T47D (cell line): ENCODE measurements at regions not wholly inside any gene's neighbourhood (a gene's known extent, or its start where the extent isn't known, plus 50 kb on each side); places are given as distances from the start of the nearest gene placed in this dataset.

Experiments used
- DNase-seq, 2 experiments: peaks; one replicate each; pipeline versions ENCODE4 v3.0.0 to v3.0.0-alpha.2; 2011 to 2012; ENCODE audit warnings: low read depth in 1 of 2, low spot score in 1 of 2
- JUND ChIP-seq: IDR thresholded peaks from 2 replicates; pipeline ENCODE4 v1.6.1; 2012; ENCODE audit warnings: low read depth
- in situ Hi-C: cut with HindIII; loops from 2 replicates; pipeline ENCODE4 v1.10.0; 2016; ENCODE audit warnings: low sequenced_read_pairs, low pct_unique_long_range_greater_than_20kb

- in situ Hi-C loops, result no loop called here
Measured at GRCh38 chr3:178054471-178054870, 481.8 kb upstream of the KCNMB2 start.

DNA sequence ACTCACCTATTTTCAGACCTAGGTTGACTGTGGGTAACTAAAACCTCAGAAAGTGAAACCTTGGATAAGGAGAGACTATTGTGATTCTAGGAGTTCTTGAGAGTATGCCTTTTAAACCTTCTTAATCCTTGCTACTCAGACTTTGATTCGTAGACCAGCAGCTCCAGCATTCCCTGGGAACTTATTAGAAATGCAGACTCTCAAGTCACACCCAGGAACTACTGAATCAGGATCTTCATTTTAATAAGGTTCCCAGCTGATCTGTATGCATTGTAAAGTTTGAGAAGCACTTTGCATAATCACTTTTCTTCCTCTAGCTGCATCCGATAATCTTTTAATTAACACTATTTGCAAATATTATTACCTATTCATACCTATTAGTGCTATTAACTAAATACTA, 480.3 kb upstream of the KCNMB2 start:
- no peak for TF ChIP-seq JUND
- in situ Hi-C loops, result no loop called here
- DNase-seq, result no peak

More at GRCh38 chr3:178054471-178054870, 481.8 kb upstream of the KCNMB2 start:
- TF ChIP-seq JUND, result no peak
- DNase-seq, result no peak

- TF ChIP-seq JUND, result no peak
- in situ Hi-C loops, result no loop called here
- DNase-seq, result no peak
Measured at GRCh38 chr3:178056868-178057267, 479.4 kb upstream of the KCNMB2 start.

DNA sequence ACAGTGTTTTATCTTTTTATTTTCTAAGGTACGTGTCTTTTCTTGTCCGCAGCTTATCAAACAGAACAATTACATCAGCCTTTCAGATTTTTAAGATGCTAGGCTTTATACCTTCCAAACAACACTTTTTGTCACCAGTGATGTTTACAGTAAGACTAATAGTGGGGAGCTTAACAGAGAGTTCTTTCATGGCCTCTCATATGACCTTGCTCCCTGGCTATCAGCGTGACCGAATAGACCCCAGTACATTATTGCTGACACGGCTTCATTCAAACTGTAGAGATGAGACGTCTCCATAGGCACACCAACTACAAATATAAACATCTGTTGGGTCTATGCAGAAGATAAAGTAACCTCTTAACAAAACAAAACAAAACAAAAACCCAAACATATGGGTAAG, 477.6 kb upstream of the KCNMB2 start:
- in situ Hi-C loops, result no loop called here
- no peak for DNase-seq
- no peak for TF ChIP-seq JUND

DNA sequence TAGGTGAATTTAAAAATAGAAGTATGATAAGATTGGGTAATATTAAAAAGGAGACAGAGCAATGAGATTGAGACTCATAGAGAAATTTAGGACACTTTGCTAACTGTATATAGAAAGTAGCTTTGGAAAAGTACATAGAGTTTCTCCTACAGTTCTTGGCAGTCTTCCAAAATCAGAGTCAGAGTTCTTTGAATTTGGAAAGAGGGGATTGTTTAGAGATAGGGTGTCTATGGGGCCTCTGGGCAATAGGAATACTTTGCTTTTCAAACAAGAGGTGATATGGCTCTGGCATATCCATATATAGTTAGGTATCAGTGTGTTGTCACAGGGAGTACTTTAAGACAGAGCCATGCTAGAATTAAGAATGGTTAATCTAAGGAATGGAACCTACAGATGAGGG, 477.1 kb upstream of the KCNMB2 start:
- DNase-seq, result no peak
- in situ Hi-C loops, result no loop called here
- no peak for TF ChIP-seq JUND

DNA sequence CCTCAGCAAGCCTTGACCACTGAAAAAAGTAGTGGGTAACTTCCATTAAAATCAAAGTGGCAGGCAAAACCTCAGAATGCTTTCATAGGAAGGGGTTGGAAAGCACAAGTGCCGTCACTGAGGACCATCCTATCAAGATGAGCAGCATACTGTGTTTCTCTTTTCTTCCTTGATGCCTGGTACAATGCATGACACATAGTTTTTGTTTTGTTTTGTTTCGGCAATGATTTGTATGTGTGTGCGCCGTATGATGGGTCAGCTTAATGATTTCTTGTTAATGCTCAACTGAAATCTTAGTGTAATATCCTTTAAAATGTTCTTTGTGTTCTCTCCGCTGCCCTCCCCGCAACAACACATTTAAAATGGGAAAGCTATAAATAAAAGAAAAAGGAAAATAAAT, 476.4 kb upstream of the KCNMB2 start:
- in situ Hi-C loops, result no loop called here
- TF ChIP-seq JUND, result no peak
- no peak for DNase-seq

GRCh38 chr3:178060407-178060806, 475.8 kb upstream of the KCNMB2 start:
- DNase-seq, result no peak
- TF ChIP-seq JUND, result no peak
- in situ Hi-C loops, result no loop called here

DNA sequence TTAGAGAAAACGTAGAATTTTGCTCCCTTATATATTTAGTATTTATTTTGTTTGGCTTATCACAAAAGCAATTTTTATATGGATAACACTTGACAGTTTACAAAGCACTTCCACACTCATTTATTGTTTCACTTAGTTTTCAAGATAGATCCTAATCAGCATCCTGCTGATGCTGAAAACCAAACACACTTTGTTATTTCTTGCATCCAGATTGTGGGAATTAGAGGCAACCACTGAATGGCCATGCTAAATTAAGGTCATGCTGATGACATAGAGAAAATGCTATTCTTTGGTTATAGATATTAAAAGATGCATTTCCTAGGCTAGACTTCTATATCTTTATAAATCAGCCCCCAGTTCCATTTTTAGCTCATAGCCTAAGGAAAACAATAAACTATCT, 474.1 kb upstream of the KCNMB2 start:
- no peak for TF ChIP-seq JUND
- in situ Hi-C loops, result no loop called here
- no peak for DNase-seq

- DNase-seq, result no peak
- no peak for TF ChIP-seq JUND
Measured at GRCh38 chr3:178063461-178063860, 472.8 kb upstream of the KCNMB2 start.

GRCh38 chr3:178067721-178068120, 468.5 kb upstream of the KCNMB2 start:
- TF ChIP-seq JUND, result no peak
- no peak for DNase-seq
- in situ Hi-C loops, result no loop called here

More at GRCh38 chr3:178063461-178063860, 472.8 kb upstream of the KCNMB2 start:
- in situ Hi-C loops, result no loop called here

DNA sequence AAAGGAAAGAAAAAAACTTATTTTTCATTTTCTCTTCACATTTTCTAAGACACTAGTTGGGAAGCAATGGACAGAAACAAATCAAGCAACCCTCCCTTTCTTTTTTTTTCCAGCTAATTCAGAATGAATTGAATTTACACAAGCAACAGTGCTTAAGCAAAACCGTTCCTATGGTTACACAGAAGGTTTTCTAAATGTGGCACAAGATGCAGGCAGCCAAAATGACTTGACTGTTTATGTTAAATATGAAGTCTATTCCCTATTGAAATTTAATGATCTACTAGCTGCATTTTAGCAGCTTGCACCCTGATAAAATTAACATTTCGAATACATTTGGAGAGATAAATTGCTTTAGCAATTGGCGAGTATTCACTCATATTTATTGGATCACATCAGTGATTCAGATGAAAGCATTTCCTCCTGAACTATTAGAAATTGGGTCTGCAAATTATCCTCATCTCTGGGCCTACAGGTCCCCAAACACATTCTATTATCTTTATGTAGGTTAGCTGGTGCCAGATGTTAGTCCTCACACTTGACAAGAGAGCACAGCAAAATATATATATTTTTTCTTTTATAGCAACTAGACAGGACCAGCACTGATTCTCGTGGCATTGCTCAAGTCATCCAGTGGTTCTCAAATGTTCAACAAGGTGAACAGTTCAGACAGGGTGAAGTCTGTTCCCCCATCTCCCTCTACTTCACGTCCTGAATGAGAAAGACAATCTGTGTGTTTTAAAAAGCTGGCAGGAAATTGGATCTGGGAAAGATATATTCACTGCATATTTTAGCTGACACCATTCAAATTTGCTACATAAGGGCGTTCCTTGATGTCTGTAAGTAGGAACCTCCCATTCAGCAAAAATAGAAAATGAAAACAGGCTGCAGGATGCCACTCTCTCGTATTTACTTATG, 463.6 kb upstream of the KCNMB2 start:
- DNase-seq, result no peak
- no peak for TF ChIP-seq JUND
- in situ Hi-C loops, result no loop called here

- no peak for TF ChIP-seq JUND
- in situ Hi-C loops, result no loop called here
- no peak for DNase-seq
Measured at GRCh38 chr3:178073366-178073765, 462.9 kb upstream of the KCNMB2 start.

GRCh38 chr3:178075344-178075743, 460.9 kb upstream of the KCNMB2 start:
- no peak for DNase-seq
- no peak for TF ChIP-seq JUND
- in situ Hi-C loops, result no loop called here

- in situ Hi-C loops, result no loop called here
- TF ChIP-seq JUND, result no peak
- DNase-seq, result no peak
Measured at GRCh38 chr3:178078953-178079352, 457.3 kb upstream of the KCNMB2 start.
